ENCODE measurements at regions not wholly inside any gene's neighbourhood (a gene's known extent, or its start where the extent isn't known, plus 50 kb on each side); places are given as distances from the start of the nearest gene placed in this dataset.

DNA sequence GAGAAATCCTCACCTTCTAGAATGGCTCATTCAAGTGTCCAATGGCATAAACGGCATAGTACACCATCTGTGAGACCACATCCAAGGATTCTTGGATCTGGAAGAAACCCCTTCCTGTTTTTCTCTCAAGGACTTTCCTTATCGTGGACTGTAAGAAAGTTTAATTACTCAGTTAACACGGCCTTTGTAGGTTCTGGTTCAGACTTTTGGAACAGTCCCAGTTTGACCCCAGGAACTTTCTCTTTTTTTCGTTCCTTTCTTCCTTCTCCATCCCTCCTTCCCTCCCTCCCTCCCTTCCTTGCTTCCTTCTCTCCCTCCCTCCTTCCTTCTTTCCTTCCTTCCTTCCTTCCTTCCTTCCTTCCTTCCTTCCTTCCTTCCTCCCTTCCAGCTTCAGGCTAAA, 343.5 kb upstream of the SMIM31 start:
- DNase-seq (ENCODE audit: low read depth) = no peak
- no peak overlapping the region for H3K4me3 ChIP-seq (ENCODE audit: low read depth, low read length)
- TF ChIP-seq, protein P1, sequence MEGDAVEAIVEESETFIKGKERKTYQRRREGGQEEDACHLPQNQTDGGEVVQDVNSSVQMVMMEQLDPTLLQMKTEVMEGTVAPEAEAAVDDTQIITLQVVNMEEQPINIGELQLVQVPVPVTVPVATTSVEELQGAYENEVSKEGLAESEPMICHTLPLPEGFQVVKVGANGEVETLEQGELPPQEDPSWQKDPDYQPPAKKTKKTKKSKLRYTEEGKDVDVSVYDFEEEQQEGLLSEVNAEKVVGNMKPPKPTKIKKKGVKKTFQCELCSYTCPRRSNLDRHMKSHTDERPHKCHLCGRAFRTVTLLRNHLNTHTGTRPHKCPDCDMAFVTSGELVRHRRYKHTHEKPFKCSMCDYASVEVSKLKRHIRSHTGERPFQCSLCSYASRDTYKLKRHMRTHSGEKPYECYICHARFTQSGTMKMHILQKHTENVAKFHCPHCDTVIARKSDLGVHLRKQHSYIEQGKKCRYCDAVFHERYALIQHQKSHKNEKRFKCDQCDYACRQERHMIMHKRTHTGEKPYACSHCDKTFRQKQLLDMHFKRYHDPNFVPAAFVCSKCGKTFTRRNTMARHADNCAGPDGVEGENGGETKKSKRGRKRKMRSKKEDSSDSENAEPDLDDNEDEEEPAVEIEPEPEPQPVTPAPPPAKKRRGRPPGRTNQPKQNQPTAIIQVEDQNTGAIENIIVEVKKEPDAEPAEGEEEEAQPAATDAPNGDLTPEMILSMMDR (conservative IDR thresholded peaks at IDR 0.05; ENCODE audit: low read depth, low read length) = no peak

DNA sequence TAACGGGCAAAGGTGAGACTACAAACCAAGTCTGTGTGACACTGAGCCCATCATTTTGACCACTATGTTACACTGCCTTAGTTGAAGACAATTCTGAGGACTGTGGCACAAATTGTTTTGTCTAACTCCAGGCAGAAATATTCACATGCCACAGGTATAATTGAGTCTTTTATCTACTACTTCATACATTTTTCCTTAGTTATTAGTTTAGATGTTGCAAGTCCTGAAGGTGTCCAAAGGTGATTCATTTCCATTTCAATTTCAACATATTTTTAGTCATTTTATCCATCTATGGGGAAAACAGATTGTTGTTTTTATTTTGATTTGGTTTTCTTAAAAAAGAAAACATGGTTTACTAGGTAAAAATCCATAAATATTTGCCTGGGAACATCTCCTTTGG, 341.7 kb upstream of the SMIM31 start:
- no peak overlapping the region for H3K4me3 ChIP-seq (ENCODE audit: low read depth, low read length)
- no peak for DNase-seq (ENCODE audit: low read depth)
- TF ChIP-seq, protein P1 (conservative IDR thresholded peaks at IDR 0.05; ENCODE audit: low read depth, low read length) = no peak

DNA sequence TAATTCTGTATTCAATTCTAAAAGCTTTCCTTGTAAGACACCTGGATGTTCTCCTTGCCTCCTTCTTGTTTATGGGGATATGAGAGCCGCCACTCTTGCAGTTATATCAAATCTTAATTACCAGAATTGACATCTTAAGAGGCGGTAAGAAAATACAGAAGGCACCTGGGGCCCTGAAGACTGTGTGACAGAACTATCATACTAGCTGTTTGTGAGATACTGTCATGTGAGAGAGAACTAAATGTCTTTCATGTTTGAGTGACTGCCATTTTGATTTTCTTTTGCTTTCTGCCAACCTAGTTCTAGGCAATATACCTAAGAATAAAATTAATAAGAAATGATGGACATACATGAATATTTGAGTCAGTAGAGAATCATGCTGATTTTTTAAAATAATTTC, 340.2 kb upstream of the SMIM31 start:
- no peak overlapping the region for H3K4me3 ChIP-seq (ENCODE audit: low read depth, low read length)
- TF ChIP-seq, protein P1 (conservative IDR thresholded peaks at IDR 0.05; ENCODE audit: low read depth, low read length) = no peak
- DNase-seq (ENCODE audit: low read depth) = no peak

DNA sequence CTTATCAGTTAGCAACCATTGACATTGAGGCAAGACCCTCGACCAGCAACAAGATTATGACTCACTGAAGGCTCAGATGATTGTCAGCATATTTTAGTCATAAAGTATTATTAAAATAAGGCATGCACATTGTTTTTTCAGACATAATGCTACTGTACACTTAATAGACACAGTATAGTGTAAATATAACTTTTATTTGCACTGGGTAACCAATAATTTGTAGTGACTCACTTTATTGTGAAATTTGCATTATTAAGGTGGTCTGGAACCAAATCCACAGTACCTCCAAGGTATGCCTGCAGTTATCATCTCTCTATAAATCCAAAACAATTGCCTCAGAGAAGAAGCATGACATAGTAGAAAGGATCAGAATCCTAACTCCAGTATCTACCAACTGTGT, 330.1 kb upstream of the SMIM31 start:
- H3K4me3 ChIP-seq (ENCODE audit: low read depth, low read length) = no peak overlapping the region
- no peak for DNase-seq (ENCODE audit: low read depth)
- TF ChIP-seq, protein P1 (conservative IDR thresholded peaks at IDR 0.05; ENCODE audit: low read depth, low read length) = no peak

DNA sequence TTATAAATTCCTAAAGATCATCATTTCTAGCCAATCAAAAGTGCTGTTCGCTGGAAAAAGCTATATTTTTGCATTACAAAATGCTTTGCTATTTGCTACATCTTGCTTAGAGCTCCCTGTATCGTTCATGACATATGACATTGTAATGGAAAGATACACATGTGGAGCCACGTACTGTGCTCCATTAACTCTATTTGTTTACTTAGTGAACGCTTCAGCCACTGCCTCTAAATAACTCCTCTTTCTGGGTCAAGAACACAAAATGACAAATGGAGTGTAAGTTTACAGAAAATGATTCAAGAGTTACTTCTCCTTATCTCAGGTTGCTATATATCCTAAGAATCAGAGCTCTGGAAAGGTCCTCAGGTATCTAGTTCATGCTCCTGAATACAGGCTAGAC, 329.1 kb upstream of the SMIM31 start:
- no peak overlapping the region for H3K4me3 ChIP-seq (ENCODE audit: low read depth, low read length)
- TF ChIP-seq, protein P1 (conservative IDR thresholded peaks at IDR 0.05; ENCODE audit: low read depth, low read length) = no peak
- no peak for DNase-seq (ENCODE audit: low read depth)

DNA sequence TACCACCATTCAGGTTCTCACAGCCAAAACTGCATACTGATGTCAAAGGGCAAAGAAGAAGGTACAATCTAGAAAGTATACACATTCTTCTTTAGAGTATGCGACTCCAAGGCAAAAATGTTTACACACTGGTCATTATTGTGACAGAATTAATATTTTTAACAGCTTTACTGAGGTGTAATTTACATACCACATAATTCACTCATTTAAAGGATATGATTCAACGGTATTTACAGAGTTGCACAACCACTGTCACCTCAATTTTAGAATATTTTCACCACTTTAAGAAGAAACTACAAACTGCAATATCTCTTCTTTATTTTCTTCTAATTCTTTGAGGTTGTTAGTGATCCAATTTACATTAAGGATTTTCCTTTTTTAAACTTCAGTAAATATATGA, 325.4 kb upstream of the SMIM31 start:
- no peak overlapping the region for H3K4me3 ChIP-seq (ENCODE audit: low read depth, low read length)
- DNase-seq (ENCODE audit: low read depth) = no peak
- TF ChIP-seq, protein P1 (conservative IDR thresholded peaks at IDR 0.05; ENCODE audit: low read depth, low read length) = no peak

DNA sequence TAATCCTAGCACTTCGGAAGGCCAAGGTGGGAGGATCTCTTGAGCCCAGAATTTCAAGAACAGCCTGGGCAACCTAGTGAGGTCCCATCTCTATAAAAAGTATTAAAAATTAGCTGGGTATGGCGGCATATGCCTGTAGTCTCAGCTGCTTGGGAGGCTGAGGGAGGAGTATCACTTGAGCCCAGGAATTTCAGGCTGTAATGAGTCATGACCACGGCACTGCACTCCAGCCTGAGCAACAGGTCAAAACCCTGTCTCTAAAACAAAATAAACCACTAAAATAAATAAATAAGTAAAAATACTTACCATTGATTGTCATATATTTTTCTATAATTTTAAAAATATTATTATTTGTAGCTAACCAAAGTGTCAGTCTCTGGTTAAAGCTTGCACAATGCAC, 315.6 kb upstream of the SMIM31 start:
- DNase-seq (ENCODE audit: low read depth) = no peak
- no peak overlapping the region for H3K4me3 ChIP-seq (ENCODE audit: low read depth, low read length)
- TF ChIP-seq, protein P1 (conservative IDR thresholded peaks at IDR 0.05; ENCODE audit: low read depth, low read length) = no peak
